Ammon's horn (tissue), 1 donor: ENCODE measurements at regions not wholly inside any gene's neighbourhood (a gene's known extent, or its start where the extent isn't known, plus 50 kb on each side); places are given as distances from the start of the nearest gene placed in this dataset.

Experiments
- DNase-seq: peaks from one replicate; pipeline ENCODE4 v3.0.0-alpha.2; 2016; ENCODE audit warnings: low spot score

- DNase-seq: no peak
Observed at GRCh38 chr11:130776061-130776419, 140.2 kb downstream of the SNX19 start.

DNA sequence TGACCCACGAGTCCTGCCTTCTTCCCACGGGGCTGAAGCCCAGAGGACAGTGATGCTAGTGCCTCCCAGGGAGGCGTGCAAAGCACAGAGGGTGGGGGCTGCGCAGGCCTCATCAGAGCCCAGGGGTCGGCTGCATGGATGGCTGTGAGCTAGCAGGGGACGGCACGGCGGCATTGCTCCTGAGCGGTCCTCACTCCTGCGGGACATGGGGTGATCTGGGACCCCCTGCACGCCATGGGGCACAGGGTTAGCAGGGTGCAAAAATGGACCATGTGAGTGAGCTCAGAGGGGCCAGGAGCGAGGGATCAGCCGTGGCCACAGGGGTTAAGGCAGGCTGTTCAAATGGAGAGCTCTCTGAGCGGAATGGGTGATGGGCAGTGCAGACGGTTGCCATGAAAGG lies 138.3 kb downstream of the SNX19 start:
- no peak for DNase-seq

DNA sequence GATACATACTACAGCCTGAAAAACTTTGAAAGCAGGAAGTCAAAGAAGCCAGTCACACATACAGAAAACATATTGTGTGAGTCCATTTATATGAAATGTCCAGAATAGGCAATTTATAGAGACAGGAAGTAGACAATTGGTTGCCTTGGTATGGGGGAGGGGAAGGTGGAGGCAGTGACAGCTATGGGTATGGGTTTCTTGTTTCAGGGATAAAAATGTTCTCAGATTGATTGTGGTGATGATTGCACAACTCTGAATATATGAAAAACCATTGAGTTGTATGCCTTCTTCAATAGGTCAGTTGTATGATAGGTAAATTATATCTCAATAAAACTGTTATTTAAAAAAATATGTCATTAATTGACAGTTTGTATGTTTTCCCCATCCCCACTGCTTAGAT lies 137.6 kb downstream of the SNX19 start:
- DNase-seq: no peak

- no peak for DNase-seq
Observed at GRCh38 chr11:130779267-130779666, 137.0 kb downstream of the SNX19 start.

DNA sequence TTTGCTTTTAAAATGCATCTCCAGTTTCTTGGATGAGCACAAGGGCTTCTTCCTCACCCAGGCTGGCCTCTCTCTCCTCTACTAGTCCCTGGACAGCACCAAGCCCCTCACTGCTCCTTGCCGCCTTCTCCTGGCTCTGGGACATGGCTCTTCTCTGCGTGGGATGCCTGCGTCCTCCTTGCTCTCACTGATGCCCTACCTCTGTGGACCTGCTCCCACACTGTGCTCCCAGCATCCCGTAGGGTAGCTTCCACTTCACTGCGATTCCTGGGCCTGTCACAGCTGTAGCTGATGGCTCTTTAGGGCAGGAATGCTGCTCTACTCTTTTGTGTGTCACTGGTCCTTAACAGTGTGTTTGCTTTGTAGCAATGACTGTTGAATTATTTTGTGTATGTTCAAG lies 136.3 kb downstream of the SNX19 start:
- no peak for DNase-seq

- DNase-seq: no peak
Observed at GRCh38 chr11:130780437-130780836, 135.8 kb downstream of the SNX19 start.

DNA sequence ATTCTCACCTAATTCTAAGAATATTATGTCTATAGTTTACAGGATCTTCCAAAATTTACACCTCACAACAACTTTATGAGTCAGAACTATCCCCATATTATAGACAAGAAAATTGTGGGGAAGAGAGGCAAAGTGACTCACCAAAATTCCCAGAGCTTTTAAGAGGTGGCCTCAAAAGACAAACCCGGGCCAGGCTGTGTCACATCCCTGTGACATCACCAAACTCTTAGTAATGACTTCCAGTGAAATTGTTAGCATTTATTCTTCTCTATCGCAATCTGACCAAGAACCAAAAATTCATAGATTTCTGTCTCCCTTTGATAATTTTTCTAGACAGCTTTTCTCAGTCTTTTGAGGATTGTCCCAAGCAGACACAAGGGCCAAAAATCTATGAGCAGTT lies 134.3 kb downstream of the SNX19 start:
- DNase-seq: no peak

DNA sequence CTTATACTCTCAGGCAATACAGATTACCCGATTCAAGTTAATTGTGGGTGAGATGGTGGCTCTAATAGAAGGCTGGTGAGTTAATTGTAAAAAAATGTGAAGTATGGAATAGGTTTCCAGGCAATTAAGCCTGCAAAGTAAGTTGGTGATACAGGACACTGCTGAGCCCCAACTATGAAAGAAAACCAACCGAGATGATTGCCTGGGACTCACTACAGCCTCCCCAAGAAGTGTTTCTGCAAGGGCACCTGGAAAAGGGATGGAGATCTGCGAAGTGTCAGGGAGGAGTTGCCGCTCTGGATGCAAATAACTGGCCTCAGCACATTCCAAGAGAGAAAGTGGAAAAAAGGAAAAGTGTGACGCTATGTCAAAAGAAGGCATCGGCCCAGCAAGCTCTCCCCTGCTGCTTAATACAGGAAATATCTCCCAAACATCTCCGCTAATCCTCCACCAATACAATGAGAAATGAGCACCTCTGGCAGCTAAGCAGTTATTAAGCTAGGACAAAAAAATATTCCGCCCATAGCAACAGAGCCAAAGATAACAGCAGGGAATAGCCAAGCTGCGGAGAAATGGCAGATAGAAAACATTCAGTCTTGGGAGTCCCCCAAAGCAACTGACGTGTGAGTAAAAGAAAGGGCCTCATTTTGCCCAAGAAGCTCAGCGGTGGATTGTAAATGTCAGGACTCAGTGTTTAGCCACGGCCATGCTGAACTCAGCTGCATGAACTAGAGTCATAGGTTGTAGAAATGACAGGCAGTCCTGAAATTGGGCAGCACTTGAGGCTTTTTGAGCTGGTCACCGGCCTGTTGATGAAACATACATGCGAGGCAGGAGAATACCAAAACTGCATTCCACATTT lies 133.7 kb downstream of the SNX19 start:
- DNase-seq: no peak

DNA sequence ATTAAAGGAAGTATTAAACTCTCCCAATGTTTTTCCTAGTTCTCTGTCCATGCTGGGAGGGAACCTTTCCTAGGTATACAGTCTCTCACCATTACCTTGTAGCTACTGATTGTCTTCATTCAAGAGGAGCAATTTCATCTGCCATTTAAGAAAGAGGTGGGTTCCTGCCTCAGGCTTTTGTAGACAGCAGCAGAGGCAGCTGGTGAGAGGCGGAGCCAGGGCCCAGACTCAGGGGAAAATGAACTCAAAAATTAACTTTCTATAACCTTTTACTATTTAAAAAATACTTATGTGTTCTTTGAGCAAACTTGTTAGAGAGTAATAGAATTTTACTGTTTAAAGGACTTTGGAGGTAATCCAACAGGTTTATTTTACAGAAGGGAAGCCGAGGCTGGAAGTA lies 133.0 kb downstream of the SNX19 start:
- DNase-seq: no peak

DNA sequence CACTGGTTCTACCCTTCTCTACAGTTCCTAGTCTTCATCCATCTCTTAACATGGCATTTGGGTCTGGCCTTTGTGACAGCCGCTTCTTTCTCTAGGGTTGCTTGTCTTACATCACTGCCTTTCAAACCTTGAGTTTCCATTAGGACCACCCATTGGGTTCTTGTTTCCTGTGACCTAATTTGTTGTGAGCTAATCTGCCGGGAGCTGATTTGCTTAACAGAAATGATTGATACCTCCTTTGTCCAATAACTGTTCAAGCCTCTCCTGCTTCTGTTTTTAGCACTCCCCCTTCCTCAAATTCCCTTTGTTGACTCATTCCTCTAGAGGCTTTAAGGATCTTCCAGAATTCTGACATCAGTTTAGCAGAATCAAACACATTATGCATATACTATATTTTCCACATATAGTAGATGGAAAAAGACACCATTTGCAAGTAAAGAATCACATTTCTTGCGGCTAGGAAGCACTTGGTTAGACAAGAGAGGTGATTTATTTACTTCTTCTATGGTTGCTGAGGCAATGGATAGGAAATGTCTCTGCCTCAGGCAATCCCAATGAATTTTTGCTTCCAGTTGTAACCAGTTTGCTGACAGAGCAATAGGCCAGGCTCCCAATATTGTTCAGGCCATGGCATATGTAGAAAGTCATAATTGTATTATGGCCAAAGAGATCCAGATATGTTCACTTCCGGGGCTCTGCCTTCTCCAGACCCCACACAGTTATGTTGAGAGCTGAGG lies 130.7 kb downstream of the SNX19 start:
- no peak for DNase-seq

DNA sequence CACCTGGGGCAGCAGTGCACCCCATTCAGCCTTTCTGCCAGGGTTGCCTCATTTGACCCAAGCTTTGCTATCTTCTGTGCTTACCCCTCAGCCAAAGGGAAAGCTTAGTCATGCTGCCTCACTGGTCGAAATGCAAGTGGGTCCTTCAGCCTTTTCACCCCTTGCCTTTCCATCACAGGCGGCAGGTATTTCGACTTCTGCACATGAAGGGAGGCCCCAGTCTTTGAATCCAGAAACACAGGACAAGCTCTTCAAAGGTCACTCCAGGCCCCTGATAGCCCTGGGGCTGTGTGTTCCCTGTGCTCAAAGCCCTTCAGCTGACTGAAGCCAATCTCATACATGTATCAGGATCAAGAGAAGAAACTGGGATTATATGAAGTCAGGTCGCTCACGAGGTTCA lies 129.7 kb downstream of the SNX19 start:
- no peak for DNase-seq

- DNase-seq: no peak
Observed at GRCh38 chr11:130787092-130787616, 129.1 kb downstream of the SNX19 start.

DNA sequence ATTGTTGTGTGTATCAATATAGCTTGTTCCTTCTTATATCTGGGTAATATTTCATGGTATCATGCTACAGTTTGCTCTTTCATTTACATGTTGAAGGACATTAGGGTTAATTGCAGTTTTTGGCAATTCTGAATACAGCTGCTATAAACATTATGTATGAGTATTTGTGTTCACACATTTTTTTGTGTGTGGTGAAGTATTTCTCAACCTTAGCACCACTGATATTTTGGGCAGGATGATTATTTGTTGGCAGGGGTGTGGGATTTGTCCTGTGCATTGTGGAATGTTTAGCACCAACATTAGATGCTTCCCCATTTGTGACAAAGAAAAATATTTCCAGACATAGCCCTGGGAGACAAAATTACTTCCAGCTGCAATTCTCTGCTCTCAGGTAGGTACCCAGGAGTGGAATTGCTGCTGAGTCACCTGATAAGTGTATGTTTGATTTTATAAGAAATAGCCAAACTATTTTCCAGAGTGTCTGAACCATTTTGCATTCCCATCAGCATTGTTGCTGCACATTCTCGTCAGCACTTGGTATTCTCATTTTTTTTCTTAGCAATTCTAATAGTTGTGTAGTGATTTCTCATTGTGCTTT lies 128.2 kb downstream of the SNX19 start:
- DNase-seq: no peak

- DNase-seq: no peak
Observed at GRCh38 chr11:130789056-130789640, 127.1 kb downstream of the SNX19 start.

GRCh38 chr11:130790689-130791088 lies 125.6 kb downstream of the SNX19 start:
- no peak for DNase-seq

- no peak for DNase-seq
Observed at GRCh38 chr11:130792772-130793171, 123.5 kb downstream of the SNX19 start.

DNA sequence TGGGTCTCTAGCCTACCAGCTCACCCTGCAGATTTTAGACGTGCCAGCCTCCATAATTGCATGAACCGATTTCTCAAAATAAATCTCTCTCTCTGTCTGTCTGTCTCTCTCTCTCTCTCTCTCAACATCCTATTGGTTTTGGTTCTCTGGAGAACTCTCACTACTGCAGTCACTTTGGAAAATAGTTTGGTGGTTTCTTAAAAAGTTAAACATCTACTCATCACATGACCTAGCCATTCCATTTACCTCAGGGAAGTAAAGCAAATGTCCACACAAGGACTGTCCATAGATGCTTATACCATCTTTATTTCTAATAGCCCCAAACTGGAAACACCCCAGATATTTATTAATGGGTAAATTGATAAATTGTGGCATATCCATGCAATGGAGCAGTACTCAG lies 119.5 kb downstream of the SNX19 start:
- DNase-seq: no peak

DNA sequence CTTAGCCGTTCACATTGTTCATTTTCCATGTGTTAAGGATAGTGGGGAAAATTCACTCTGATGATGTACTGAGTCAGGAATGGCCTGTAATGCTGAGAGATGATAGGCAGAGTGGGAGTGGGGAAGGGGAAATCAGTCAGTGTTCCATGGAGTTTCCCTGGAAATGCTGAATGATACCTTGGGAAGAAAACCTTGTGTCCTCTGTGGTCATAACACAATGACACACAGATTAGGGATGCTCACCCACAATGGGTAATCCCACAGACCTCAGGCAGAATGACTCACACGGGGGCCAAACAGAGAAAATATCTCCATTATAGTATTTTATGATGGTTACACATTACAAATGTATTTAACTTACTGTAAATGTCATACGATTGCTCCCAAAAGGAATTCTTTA lies 118.0 kb downstream of the SNX19 start:
- no peak for DNase-seq

DNA sequence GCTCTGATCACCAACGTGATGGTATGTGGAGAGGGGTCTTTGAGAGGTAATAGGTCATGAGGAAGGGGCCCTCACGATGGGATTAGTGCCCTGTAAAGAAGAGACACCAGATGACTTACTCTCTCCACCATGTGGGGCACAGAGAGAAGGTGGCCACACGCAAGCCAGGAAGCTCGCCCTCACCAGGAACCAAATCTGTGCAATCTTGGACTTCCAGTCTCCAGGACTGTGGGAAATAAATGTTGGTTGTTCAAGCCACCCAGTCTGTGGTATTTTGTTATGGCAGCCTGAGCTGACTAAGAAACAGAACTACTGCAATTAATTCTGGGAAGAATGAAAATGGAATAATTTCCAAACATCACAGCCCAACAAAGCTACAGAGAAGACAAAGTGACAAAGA lies 117.5 kb downstream of the SNX19 start:
- DNase-seq: no peak

GRCh38 chr11:130801333-130802122 lies 114.8 kb downstream of the SNX19 start:
- DNase-seq: no peak

DNA sequence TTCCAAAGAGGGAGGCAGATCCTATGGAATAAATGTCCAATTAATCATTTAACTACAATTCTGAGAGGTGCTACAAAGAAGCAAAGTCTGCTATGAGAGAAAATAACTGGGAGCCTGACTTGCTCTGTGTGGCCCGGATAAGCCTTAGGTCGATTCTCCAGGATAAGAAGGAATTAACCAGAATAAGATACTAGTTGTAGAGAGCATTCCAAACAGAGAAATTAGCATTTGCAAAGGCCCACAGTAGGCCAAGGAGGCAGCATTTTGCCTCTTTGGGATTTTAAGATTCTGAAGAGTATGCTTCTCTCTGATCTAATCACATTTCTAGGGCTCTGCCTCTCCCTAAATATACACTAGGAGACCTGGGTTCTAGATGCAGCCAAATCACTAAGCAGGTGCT lies 113.7 kb downstream of the SNX19 start:
- DNase-seq: no peak
